ENCODE measurements at regions not wholly inside any gene's neighbourhood (a gene's known extent, or its start where the extent isn't known, plus 50 kb on each side); places are given as distances from the start of the nearest gene placed in this dataset.

- TF ChIP-seq EZH2phosphoT487 (IDR thresholded peaks at IDR 0.05; ENCODE audit: insufficient read depth, low read depth) (no peak), EZH2 (IDR thresholded peaks at IDR 0.05; ENCODE audit: insufficient read depth, poor library complexity, severe bottlenecking) (no peak)
Observed at GRCh38 chrX:38859602-38860001, 58.3 kb downstream of the MID1IP1 start.
